Left lung (tissue), 4 donors: ENCODE measurements at regions not wholly inside any gene's neighbourhood (a gene's known extent, or its start where the extent isn't known, plus 50 kb on each side); places are given as distances from the start of the nearest gene placed in this dataset.

ENCODE experiments used
- ATAC-seq: fragments of 200-7000 bp; cut with Tn5 transposase; one replicate; pipeline ENCODE4 v1.9.1; 2020; ENCODE audit warnings: moderate library complexity
- DNase-seq, 4 donors: peaks; one replicate each; pipeline ENCODE4 v3.0.0-alpha.2; 2013 to 2020
- H3K27ac ChIP-seq, 2 donors: fragments of 200-600 bp; sonication (generic) in 1 of 2; one replicate each; pipeline versions ENCODE4 v1.5.0 to v1.8.0; 2020 to 2021
- H3K27me3 ChIP-seq, 2 donors: fragments of 200-600 bp; sonication (generic) in 1 of 2; one replicate each; pipeline versions ENCODE4 v1.5.0 to v1.8.0; 2020 to 2021
- H3K36me3 ChIP-seq, 2 donors: fragments of 200-600 bp; sonication (generic) in 1 of 2; one replicate each; pipeline versions ENCODE4 v1.5.0 to v1.8.0; 2020 to 2021
- H3K4me1 ChIP-seq, 2 donors: fragments of 200-600 bp; one replicate each; pipeline ENCODE4 v1.8.0; 2021
- H3K4me3 ChIP-seq, 2 donors: fragments of 200-600 bp; sonication (generic) in 1 of 2; one replicate each; pipeline versions ENCODE4 v1.5.0 to v1.8.0; 2020 to 2021; ENCODE audit warnings: mild to moderate bottlenecking in 1 of 2
- H3K9me3 ChIP-seq, 2 donors: fragments of 200-600 bp; sonication (generic) in 1 of 2; one replicate each; pipeline versions ENCODE4 v1.5.0 to v1.8.0; 2020 to 2021
- CTCF ChIP-seq, 2 donors: fragments of 200-600 bp; sonication (generic) in 1 of 2; IDR thresholded peaks; one replicate each; pipeline versions ENCODE4 v1.5.0 to v1.8.0; 2021; ENCODE audit warnings: antibody characterized with exemption in 2 of 2
- intact Hi-C, 2 donors: fragments of 100-400 bp; cut with DNase I; formaldehyde crosslinking; loops; one replicate each; pipeline versions ENCODE4 v1.11.2 to v1.14.2; 2022
- donor health status: DM: no; HTN: yes; CAD: no.
- donor health status: DM: no; HTN: no; CAD: no.

- no peak overlapping the region for H3K4me3 ChIP-seq
- intact Hi-C loops, result no loop called here
- TF ChIP-seq CTCF (IDR thresholded peaks at IDR 0.05), result no peak
- no peak overlapping the region for H3K27ac ChIP-seq
- peak in 1 of 4 donors; percentile 48 for DNase-seq
- ATAC-seq, result no peak
- H3K36me3 ChIP-seq, result no peaks in the 10 kb centered on the region
- no peaks in the 10 kb centered on the region for H3K9me3 ChIP-seq
- H3K4me1 ChIP-seq, result no peaks in the 10 kb centered on the region
- peaks cover 0 to 25% of the 10 kb centered on the region in 2 donors for H3K27me3 ChIP-seq
Observed at GRCh38 chr5:179417016-179417415, 71.8 kb upstream of the ADAMTS2 start.

GRCh38 chr5:179416114-179416822 is 71.0 kb upstream of the ADAMTS2 start:
- no peak for TF ChIP-seq CTCF (IDR thresholded peaks at IDR 0.05)
- H3K27ac ChIP-seq, result no peak overlapping the region
- H3K4me1 ChIP-seq, result no peaks in the 10 kb centered on the region
- ATAC-seq (no peak), DNase-seq (peak in 1 of 4 donors; percentile 27)
- intact Hi-C loops, result no loop called here
- H3K4me3 ChIP-seq, result no peak overlapping the region
- no peaks in the 10 kb centered on the region for H3K36me3 ChIP-seq
- H3K9me3 ChIP-seq, result no peaks in the 10 kb centered on the region
- peaks cover 0 to 19% of the 10 kb centered on the region in 2 donors for H3K27me3 ChIP-seq

GRCh38 chr5:179415291-179416060 is 70.2 kb upstream of the ADAMTS2 start:
- Histone ChIP-seq H3K9me3 (no peaks in the 10 kb centered on the region), H3K36me3 (no peaks in the 10 kb centered on the region), H3K4me3 (no peak overlapping the region), H3K27ac (no peak overlapping the region), H3K27me3 (peaks cover 0 to 19% of the 10 kb centered on the region in 2 donors), H3K4me1 (no peaks in the 10 kb centered on the region)
- DNase-seq (no peak), ATAC-seq (no peak)
- intact Hi-C loops, result no loop called here
- TF ChIP-seq CTCF (IDR thresholded peaks at IDR 0.05), result no peak

GRCh38 chr5:179414459-179415261 is 69.4 kb upstream of the ADAMTS2 start:
- DNase-seq (no peak), ATAC-seq (no peak)
- intact Hi-C loops, result no loop called here
- no peak for TF ChIP-seq CTCF (IDR thresholded peaks at IDR 0.05)
- no peak overlapping the region for H3K4me3 ChIP-seq
- no peaks in the 10 kb centered on the region for H3K4me1 ChIP-seq
- H3K27me3 ChIP-seq, result peaks cover 0 to 19% of the 10 kb centered on the region in 2 donors
- H3K9me3 ChIP-seq, result no peaks in the 10 kb centered on the region
- H3K36me3 ChIP-seq, result no peaks in the 10 kb centered on the region
- H3K27ac ChIP-seq, result no peak overlapping the region
